ENCODE measurements at regions not wholly inside any gene's neighbourhood (a gene's known extent, or its start where the extent isn't known, plus 50 kb on each side); places are given as distances from the start of the nearest gene placed in this dataset.

DNA sequence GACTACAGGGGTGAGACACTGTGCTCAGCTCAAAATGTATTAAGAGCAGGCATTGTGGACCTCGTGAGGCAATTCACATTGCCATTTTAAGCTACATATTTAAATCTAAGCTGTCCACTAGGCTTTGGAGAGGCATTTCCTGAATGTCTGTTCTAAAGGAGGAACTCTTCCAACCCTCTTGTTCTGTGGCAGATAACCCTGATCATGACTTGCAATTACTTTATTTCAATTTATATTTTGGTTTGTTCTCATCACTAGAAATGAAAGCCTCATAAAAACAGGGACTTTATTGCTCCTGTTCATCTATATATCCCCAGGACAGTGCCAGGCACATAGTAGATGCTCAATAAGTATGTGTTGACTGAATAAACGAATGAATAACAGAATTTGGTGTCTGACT, 84.0 kb upstream of the SALL4 start:
- no peak for TF ChIP-seq ZFX (IDR thresholded peaks at IDR 0.05; ENCODE audit: borderline replicate concordance)
- TF ChIP-seq, protein P1, sequence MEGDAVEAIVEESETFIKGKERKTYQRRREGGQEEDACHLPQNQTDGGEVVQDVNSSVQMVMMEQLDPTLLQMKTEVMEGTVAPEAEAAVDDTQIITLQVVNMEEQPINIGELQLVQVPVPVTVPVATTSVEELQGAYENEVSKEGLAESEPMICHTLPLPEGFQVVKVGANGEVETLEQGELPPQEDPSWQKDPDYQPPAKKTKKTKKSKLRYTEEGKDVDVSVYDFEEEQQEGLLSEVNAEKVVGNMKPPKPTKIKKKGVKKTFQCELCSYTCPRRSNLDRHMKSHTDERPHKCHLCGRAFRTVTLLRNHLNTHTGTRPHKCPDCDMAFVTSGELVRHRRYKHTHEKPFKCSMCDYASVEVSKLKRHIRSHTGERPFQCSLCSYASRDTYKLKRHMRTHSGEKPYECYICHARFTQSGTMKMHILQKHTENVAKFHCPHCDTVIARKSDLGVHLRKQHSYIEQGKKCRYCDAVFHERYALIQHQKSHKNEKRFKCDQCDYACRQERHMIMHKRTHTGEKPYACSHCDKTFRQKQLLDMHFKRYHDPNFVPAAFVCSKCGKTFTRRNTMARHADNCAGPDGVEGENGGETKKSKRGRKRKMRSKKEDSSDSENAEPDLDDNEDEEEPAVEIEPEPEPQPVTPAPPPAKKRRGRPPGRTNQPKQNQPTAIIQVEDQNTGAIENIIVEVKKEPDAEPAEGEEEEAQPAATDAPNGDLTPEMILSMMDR (IDR thresholded peaks at IDR 0.05) = no peak
- H3K27ac ChIP-seq = no peak overlapping the region

DNA sequence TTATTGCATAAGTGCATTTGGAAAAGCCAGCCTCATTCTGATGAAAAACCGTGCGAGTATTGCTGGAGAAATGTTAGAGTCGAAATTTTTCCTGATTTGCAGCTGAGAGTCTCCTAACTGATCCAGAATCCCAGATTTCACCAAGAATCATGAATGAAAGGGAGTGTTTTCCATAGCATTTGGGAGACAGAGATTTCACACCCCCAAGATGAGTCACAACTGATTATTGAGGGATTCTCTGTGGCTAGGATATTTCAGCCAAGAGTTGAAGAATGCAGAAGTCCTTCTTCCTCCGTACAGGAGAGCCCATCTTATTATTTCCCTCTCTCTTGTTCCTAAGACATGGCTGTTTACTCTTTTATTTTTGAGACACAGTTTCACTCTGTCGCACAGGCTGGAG, 82.2 kb upstream of the SALL4 start:
- H3K27ac ChIP-seq = no peak overlapping the region
- TF ChIP-seq, protein P1 (IDR thresholded peaks at IDR 0.05) = no peak

DNA sequence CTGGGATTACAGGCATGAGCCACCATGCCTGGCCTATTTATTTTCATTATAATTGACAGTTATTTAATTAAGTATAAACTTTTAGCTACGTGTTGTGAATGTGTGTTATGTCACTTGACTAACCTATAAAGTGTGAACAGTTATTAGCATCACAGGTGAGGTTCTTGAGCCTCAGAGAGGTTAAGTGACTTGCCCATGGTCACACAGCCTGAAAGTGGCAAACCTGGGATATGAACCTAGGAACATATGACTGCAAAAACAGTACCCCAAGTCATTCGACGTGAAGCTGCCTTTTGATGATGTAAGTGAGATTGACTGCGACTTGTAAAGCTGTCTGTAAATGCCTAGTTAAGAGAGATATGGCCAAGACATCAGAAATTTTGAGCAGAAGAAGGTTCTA, 77.9 kb upstream of the SALL4 start:
- TF ChIP-seq, protein P1 (IDR thresholded peaks at IDR 0.05) = no peak
- TF ChIP-seq ZFX (IDR thresholded peaks at IDR 0.05; ENCODE audit: borderline replicate concordance) = no peak
- H3K27ac ChIP-seq = no peak overlapping the region

DNA sequence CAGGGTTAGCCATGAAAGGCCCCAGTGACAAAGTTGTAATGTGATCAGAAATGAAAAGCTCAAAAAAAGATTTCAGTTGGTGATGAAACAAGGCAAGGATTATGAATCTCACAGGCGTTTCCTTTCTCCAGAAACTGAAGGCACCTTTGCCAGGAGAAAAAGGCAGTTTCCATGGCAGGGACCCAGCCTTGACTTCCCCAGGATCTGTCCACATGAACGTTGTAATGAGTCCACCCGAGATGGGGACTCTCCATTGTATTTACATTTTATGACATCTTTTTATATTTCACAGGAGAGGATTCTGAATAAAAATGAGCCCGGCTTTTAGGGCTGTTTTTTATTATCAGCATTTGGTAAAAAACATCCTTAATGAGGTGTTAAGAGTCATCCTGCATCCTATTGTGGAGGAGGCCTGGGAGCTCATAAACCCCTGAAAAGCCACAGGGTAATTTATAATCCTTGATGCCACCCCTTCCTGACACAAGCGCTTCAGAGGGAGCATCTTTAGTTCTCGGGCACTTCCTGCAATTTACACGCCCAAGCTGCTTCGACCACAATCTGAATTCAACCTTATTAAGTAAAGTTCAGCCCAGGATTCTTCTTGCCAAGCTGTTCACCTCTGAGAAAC, 74.1 kb upstream of the SALL4 start:
- H3K27ac ChIP-seq = no peak overlapping the region
- no peak for TF ChIP-seq ZFX (IDR thresholded peaks at IDR 0.05; ENCODE audit: borderline replicate concordance)
- TF ChIP-seq, protein P1 (IDR thresholded peaks at IDR 0.05) = no peak

DNA sequence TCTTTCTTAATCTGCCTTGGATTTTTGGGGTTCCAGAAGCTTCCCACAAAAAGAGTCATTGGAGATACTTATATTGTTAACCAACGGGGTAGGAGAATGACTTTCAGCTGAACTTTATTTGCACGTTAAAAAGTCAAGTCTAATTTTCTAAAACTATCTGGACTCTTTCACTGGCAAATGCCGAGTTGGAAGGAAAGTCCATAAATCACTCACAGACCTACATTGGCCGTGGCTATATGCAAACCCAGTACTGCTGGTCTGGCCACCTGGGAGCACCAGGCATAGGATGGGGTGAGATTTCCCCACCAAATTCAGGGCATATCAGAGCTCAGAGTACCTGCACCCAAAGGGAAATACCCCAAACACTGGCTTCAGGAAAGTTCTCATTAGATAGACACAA, 71.3 kb upstream of the SALL4 start:
- TF ChIP-seq, protein P1 (IDR thresholded peaks at IDR 0.05) = no peak
- no peak for TF ChIP-seq ZFX (IDR thresholded peaks at IDR 0.05; ENCODE audit: borderline replicate concordance)
- H3K27ac ChIP-seq = no peak overlapping the region

DNA sequence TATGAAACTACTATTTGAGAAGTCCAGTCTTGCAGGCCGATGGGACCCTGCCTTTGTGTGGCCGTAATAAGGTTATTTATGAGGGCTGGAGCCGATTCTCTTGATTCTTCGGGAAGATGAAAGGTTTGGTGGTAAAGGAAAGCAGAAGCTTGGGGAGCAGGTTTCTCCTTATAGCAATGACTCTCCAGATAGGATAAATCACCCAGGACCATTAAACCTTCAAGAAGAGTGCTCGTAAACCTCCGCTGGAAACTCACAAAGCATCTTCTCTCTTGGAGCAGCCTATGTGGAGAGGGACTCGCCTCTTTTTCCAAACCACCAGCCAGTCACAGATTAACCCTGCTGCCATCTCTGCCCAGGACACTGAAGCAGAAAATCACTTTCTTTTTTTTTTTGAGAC, 69.6 kb upstream of the SALL4 start:
- TF ChIP-seq ZFX (IDR thresholded peaks at IDR 0.05; ENCODE audit: borderline replicate concordance) = no peak
- TF ChIP-seq, protein P1 (IDR thresholded peaks at IDR 0.05) = no peak
- H3K27ac ChIP-seq = no peak overlapping the region

DNA sequence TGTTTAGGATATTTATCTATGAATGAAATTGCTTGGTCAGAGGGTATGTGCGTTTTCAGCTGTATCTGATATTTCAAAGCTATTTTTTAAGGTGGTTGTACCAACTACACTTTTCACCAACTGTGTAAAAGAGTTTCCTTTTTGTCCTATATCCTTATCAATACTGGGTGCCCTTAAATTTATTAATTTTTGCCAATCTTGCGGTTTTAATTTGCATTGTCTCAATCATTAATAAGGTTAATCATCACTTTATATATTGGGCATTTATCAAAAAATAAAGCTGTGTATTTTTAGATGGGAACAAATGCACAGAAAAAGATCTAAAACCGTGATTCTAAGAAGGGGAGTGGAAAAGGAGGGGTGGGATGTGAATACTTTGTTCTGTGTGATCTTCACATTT, 66.7 kb upstream of the SALL4 start:
- no peak overlapping the region for H3K27ac ChIP-seq
- TF ChIP-seq ZFX (IDR thresholded peaks at IDR 0.05; ENCODE audit: borderline replicate concordance) = no peak
- TF ChIP-seq, protein P1 (IDR thresholded peaks at IDR 0.05) = no peak

Data from 22Rv1 (cell line).